ENCODE measurements at regions not wholly inside any gene's neighbourhood (a gene's known extent, or its start where the extent isn't known, plus 50 kb on each side); places are given as distances from the start of the nearest gene placed in this dataset.
A peak's percentile ranks its signal among the peaks of the same experiment; 100 is the strongest.

GRCh38 chr17:22703786-22704441, 1011.6 kb downstream of the KCNJ18 start:
- ChIA-PET POLR2A (interaction anchor here (0.6 kb wide), 1 partner anchor 212 kb away, joined by 5 read pairs; no protein-coding TSS in a partner anchor), CTCF (ENCODE audit: low intra/inter-chr PET ratio) (no interaction called here)
- BruUV-seq (replicated peaks): no TSS peak
- no peak overlapping the region for H2AFZ ChIP-seq (ENCODE audit: low read depth, low read length)
- in situ Hi-C loops (cut with MboI) (no loop called here), intact Hi-C loops (cut with micrococcal nuclease) (no loop called here)
- H3K27me3 ChIP-seq (ENCODE audit: control insufficient read depth in 2 of 2, insufficient read depth in 2 of 2, low read length in 2 of 2): no peaks in the 10 kb centered on the region
- H3K27ac ChIP-seq (ENCODE audit: extremely low read depth, low read depth, low read length): no peak overlapping the region
- peaks cover 0 to 5% of the 10 kb centered on the region in 2 experiments; a peak in 2 of 5 replicates for H3K4me1 ChIP-seq (replicated peaks in 1 of 2; ENCODE audit: control insufficient read depth in 2 of 2, insufficient read depth in 2 of 2, low read length in 2 of 2)
- 9% methylated on average over 5 of the region's 31 CpGs for WGBS (ENCODE audit: insufficient coverage, low coverage, missing lambda C conversion rate)
- no peaks in the 10 kb centered on the region for H3K9me3 ChIP-seq (replicated peaks; ENCODE audit: control insufficient read depth, insufficient read depth, low read depth, low read length)
- FAIRE-seq (no peak), ATAC-seq (peak; percentile 98), DNase-seq (ENCODE audit: extremely low read depth in 1 of 4, low spot score in 3 of 4) (peak; percentile 41 to 65 (median 59))
- H3K9ac ChIP-seq (ENCODE audit: insufficient read depth in 1 of 2, low read depth in 2 of 2, low read length in 2 of 2): no peak overlapping the region
- no peak overlapping the region for H3K4me2 ChIP-seq (ENCODE audit: insufficient read depth, low read length)
- H3K36me3 ChIP-seq (ENCODE audit: control insufficient read depth, insufficient read depth, low read length): no peaks in the 10 kb centered on the region
- no peak overlapping the region for H3K4me3 ChIP-seq
- H4K20me1 ChIP-seq (replicated peaks; ENCODE audit: control insufficient read depth, insufficient read depth, low read length): no peaks in the 10 kb centered on the region
- H3K79me2 ChIP-seq (ENCODE audit: control insufficient read depth, insufficient read depth, low read length): no peaks in the 10 kb centered on the region
- no peaks in the 10 kb centered on the region for H3K9me1 ChIP-seq (ENCODE audit: control insufficient read depth, insufficient read depth, low read length)
- TF ChIP-seq HMGN3 (IDR thresholded peaks at IDR 0.05; ENCODE audit: borderline replicate concordance, extremely low read depth, insufficient read length, low read depth, low read length): no peak
- no peak for TF ChIP-seq JUN (IDR thresholded peaks at IDR 0.05; ENCODE audit: borderline replicate concordance, low read depth, low read length)
- TF ChIP-seq JUN (CRISPR knock-in tag; IDR thresholded peaks at IDR 0.05; ENCODE audit: borderline replicate concordance): no peak
- TF ChIP-seq ESRRB (CRISPR knock-in tag; IDR thresholded peaks at IDR 0.05; ENCODE audit: borderline replicate concordance): no peak
- peak; percentile 25 for TF ChIP-seq CTCFL (IDR thresholded peaks at IDR 0.05; ENCODE audit: borderline replicate concordance, insufficient read depth, low read depth, low read length, poor library complexity, severe bottlenecking)
- TF ChIP-seq TRIM25 (IDR thresholded peaks at IDR 0.05; ENCODE audit: borderline replicate concordance): no peak
- TF ChIP-seq ZNF589 (CRISPR knock-in tag; IDR thresholded peaks at IDR 0.05; ENCODE audit: low read depth): no peak
- peak; percentile 33 to 64 (median 54) for TF ChIP-seq CTCF (IDR thresholded peaks at IDR 0.05 in 2 of 3, conservative IDR thresholded peaks at IDR 0.05 in 1 of 3; ENCODE audit: insufficient read depth in 2 of 3, low read depth in 1 of 3, low read length in 3 of 3)
- TF ChIP-seq TSHZ1 (CRISPR knock-in tag; IDR thresholded peaks at IDR 0.05): no peak
- no peak for TF ChIP-seq ZNF507 (tag; conservative IDR thresholded peaks at IDR 0.05)
- no peak for TF ChIP-seq SNAPC5 (CRISPR knock-in tag; IDR thresholded peaks at IDR 0.05)
